GM21717 (cell line): ENCODE measurements at regions not wholly inside any gene's neighbourhood (a gene's known extent, or its start where the extent isn't known, plus 50 kb on each side); places are given as distances from the start of the nearest gene placed in this dataset.
A peak's percentile ranks its signal among the peaks of the same experiment; 100 is the strongest.

Experiments
- ATAC-seq: cut with Tn5 transposase; IDR thresholded peaks from one replicate; pipeline ENCODE4 v1.9.1; 2021; ENCODE audit warnings: mild to moderate bottlenecking, moderate library complexity; ENCODE audit not compliant: unreplicated experiment

DNA sequence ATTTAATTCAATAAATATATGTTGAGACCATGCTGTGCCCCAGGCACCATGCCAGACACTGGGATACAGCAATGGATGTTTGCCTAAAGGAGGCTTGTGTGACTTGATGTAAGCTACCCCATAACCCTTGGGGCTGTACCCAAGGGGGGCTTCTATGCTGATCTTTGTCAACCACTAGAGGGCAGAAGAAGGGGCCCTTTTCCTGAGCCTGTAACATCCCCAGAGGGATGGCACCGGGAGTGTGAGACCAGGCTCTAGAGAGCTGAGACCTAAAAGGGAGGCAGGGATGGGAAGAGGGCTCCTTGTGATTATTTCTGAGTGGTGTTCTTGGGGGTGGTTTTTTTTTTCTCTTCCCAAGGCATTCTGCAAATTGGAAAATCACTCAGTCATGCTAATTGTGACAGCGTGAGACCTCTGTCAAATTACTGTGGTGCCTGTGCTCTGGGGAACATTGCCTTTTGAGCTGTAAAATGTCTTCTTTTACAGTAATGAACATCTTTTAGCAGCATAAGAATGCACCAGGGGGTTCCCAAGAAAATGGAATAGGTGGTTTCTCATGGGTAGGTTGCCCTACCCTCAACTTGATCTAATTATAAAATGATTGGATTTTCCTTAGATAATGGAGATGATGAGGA lies 138.7 kb upstream of the SLC24A3 start:
- ATAC-seq: no peak

DNA sequence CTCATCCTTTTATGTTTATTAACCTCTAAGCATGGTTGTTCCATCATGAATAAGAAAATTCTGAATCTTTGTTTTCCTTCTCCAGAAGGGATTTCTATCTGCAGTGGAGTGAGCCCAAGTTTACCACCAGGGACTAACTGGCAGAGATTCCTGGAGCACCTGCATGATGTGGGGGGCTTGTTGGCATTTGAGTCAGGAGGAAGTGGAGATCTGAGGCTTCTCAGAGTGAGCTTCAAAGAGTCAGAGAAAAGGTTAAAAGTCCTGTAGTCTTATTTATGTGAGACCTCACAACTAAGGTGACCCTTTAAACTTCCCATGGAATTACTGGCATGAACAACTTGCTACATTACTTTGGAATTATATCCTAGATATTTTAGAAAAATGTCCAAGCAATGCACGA lies 138.1 kb upstream of the SLC24A3 start:
- no peak for ATAC-seq

DNA sequence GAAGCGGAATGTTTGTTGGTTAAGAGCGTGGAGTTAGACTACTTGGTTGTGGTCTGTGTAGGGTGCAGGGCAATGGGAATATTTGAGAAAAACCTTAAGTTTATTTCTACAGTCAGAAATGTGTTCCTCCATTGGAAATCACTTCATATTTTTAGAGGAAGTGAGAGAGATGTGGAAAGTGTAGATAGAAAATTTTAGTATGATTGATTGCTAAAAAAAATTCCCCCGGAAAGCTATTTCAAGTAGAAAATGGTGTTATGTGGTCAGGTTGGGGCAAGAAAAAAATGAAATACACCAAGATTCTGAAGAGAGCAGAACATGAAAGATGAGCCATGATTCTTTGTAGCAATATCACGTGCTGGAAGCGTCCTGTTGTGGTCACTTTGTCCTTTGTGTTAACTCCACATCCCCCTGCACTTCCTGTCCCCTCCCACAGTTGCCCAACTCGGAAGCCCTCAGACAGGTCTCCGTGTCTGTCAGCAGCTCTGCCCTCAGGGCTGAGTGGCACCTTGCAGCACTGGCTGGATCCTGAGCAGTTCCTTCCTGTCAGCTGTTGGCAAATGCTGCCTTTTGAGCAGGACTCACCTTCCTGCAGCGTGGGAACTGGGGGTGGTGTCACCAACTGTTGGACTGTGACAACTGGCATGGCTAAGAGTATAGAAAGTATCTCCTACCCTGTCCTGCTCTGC lies 137.5 kb upstream of the SLC24A3 start:
- peak; percentile 46 for ATAC-seq

DNA sequence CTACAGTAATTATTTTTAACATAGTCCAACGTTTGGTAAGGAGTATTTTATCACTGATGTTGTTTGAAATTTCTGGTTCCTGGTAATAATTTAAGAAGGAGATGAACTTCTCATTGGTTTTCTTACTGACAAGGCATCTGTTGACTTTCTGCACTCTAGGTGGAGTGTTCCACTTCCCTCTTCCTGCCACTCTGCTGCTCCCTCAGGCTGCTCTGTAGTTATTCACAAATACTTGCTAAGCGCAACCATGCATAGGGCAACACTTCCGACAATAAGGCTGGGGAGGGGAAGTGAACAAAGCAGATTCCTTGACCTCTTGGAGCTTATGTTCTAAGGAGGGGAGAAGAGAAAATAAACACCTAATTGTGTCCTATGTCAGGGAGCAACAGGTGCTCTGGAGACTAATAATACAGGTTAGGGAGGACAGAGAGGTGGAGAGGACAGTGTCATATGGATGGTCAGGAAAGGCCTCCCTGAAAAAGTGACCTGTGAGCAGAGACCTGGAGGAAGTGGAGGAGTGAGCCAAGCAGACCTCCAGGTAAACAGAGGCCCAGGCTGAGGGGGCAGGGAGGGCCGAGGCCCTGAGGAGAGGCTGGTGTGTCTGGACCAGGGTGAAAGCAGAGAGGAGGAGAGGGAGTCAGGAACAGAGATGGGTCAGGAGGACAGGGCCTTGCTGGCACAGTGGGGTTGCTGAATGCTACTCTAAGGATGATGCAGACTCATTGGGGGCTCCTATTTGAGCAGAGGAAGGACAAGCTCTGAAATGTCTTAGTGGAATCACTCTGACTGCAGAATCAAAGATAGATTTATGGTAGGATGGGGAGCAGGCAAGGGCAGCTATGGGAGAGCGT lies 134.8 kb upstream of the SLC24A3 start:
- no peak for ATAC-seq

DNA sequence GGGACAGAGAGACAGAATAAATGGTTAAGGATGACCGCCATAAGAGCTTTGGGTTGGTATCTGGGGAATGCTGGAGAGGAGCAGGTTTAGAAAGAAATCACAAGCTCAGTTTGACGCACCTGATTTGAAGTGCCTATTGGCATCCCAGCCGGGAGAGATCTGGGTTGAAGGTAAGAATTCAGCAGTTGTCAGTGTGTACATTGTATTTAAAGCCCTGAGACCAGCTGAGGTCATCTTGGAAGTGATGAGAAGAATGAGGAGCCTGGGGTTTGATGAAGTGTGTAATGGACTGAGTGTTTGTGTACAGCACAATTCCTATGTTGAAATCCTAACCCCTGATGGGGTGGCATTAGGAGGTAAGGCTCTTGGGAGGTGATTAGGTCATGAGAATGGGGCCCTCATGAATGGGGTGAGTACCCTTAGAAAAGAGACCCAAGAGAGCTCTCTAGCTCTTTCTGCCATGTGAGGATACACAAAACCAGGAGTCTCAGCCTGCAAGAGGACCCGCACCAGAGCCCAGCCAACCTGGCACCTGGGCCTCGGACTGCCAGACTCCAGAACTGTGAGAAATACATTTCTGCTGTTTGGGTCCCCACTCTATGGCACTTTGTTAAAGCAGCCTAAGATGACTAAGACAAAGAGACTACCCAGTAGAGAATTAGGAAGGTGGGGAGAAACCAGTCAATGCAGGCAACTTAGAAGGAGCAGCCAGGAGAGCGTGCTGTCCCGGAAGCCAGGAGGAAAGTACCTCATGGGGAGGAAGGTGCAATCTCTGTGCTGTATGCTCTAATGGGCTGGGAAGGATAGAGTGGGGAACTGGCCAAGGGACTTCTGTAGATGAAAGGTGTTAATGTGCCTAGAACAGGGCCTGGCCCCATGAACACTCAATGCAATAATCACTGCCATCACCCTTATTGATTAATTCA lies 133.7 kb upstream of the SLC24A3 start:
- ATAC-seq: no peak

DNA sequence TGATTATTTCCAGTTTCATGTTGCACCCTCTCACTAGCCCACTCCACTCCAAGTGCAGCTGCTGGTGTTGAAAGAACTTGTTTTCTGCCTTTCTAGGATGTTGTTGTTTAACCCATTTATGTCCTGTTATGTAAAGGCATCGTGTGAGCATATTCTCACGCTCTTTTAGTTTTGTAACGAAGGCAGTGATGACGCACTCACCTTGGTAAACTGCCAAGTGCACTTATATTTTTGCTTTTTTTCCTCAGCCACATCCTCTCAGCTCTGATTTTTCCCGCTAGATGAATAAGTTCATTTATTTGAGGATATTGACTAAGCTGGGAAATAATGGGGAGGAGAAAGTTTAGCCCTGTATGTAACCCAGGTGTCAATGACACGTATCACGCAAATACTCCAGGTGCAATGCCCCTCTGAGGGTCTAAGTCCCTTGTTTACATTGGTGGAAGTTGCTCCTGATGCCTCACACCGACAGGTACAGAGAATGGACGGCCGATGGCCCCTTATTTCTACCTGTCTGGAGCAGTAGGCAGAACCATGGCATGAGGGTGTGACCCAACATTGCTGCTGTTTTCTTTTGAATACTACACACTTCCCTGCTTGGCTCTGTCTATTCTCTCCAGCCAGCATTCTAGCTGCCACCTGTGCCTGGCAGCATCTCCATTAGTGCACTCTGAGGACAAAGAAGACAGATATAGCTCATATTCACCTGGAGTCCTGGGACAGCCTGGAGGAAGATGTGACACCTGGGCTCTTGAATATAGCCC lies 132.7 kb upstream of the SLC24A3 start:
- no peak for ATAC-seq

DNA sequence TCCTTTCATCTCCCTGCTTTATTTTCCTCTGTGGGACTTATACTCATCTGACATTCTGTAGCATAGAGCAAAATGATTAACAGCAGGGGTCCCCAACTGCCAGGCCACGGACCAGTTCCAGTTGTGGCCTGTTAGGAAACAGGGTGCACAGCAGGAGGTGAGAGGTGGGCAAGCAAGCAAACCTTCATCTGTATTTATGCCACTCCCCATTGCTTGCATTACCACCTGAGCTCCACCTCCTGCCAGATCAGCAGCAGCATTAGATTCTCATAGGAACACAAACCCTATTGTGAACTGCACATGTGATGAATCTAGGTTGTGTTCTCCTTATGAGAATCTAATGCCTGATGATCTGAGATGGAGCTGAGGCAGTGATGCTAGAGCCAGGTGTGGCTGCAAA lies 130.5 kb upstream of the SLC24A3 start:
- no peak for ATAC-seq

DNA sequence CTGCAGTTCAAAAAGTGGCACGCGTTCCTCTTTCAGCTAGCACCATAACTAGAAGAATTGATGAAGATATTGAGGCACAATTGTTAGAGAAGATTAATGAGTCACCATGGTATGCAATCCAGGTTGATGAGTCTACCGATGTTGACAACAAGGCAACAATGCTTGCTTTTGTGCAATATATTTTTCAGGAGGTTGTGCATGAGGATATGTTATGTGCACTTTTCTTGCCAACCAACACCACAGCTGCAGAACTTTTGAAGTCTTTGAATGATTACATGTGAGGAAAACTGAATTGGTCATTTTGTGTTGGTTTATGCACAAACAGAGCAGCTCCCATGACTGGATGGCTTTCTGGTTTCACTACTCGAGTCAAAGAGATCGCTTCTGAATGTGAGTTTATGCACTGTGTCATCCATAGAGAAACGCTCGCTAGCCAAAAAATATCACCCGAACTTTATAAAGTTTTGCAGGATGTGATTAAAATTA lies 129.3 kb upstream of the SLC24A3 start:
- ATAC-seq: no peak

DNA sequence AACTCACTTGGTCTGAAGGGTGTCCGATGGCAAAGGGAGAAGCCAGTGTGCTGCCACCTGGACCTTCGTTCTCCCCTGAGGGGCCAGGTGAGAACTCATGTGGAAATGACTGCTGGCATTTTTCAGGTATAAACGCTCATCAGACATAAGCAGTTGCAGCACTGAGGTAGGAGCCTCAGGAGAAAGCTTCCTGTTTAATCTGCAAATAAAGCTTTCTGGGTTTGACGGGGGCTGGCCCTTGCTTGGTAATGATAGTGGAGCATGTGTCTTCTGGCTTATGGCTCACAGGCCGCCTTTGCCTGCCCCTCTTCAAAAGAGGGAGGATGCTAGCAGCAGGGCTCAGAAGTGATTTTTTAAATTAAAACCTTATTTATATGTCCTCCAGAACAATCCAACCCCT lies 122.1 kb upstream of the SLC24A3 start:
- ATAC-seq: no peak

DNA sequence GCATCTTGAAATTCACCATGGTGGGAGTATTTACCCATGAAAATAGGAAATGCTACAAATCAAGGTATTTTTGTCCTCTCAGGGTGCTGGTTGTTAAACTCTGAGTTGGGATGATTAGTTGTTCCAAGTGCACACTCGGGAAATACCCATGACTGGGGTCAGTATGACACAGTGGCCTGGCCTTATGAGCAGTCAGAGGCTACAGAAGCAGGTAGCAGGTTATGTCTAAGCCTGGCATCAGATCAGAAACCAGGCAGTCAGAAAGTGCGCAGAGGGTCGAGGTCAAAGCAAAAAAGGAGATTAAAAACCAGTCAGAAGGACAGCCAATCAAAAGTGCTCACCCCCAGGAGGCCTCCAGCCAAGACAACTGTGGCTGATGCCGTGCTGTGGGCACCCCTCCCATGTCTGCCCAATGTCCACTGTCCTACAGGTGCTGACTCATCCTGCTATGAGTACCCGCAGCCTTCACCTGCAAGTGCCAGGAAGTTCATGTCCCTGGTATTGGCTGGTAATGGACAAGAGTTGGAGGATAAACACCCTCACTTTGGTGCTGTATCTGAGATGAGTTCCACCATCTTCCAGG lies 117.4 kb upstream of the SLC24A3 start:
- ATAC-seq: no peak

DNA sequence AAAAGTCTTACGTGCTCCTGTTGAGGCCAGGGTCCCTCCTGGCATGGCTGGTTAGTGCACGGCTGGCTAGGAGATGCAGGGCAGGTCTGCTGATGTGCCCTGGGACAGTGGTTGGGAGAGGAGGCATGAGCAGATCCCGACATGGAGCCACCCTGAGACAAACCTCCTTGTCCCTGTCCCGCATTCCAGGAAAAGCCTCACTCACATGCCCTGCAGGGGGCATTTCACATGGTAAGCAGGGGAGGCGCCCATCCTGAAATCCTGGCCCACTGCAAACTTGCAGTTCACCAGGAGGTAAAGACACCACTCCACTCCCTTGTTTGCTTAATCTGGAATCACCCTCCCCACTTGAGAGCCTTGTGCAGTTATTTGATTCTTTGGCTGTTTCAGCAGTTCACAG lies 116.7 kb upstream of the SLC24A3 start:
- ATAC-seq: no peak

DNA sequence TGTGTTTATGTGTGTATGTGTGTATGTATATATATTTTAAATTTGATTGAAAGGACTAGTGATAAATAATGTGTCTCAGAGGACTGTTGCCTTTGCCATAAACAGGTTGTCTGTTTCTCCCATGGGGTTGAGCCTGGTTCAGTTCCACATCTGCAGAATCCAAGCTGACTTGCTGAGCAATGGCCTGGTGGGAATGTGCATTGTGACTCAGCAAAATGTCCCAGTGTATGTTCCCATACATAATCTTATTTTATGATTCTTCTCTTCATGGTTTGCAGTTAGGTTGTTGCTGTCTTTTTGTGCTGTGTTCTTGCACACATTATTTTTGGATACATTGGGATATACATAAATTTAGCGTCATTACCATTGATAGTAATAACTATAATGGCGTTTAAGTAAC lies 115.6 kb upstream of the SLC24A3 start:
- no peak for ATAC-seq

DNA sequence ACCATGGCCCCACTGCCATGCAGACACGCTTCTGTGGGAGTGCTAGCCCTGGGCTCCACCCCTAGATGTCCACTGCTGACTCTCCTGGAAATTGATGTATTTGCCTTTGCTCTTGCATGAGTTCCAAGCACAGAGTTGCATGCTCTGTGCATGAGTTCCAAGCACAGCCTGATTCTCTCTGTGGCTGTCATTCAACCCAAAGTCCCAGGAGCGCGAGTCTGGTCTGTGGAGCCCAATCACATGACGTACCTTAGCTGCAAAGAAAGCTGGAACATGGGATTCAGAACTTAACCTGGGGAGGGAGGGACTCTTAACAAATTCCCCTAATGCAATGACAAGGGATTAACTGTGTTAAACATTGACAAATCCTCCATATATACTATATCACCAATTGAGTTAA lies 114.3 kb upstream of the SLC24A3 start:
- ATAC-seq: no peak

DNA sequence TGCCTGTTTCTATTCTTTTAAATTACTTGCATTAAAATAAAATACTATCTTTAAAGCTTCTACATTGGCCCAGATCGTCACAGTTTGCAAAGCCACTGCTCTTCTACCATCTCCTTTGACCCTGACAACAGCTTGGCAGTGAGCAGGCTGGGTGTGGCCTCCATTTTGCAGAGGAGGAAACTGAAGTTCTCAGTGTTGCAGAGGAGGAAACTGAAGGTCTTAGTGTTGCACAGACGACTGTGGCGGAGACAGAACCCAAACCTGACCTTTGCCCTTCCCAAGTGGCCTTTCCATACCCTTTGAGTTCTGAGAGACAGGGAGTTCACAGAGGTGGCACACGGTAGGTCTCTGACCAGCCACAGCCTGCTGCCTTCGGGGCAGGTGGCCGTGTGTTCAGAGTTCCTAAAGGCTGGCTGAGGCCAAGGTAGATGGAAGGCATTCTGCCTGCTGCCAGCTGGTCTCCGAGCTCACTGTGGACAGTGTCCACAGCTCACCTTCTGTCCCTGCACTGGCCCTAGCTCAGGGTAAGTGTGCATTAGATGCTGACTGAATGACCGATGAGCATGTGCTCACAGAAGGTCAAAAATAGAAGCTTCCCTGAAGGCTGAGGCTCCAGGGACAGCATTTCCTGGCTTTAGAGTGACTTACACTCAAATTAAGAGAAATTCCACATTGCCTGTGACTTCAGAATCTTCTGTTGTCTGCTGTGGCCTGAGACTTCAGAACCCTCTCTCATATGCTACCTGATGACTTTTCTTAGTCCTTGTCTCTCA lies 113.5 kb upstream of the SLC24A3 start:
- no peak for ATAC-seq

DNA sequence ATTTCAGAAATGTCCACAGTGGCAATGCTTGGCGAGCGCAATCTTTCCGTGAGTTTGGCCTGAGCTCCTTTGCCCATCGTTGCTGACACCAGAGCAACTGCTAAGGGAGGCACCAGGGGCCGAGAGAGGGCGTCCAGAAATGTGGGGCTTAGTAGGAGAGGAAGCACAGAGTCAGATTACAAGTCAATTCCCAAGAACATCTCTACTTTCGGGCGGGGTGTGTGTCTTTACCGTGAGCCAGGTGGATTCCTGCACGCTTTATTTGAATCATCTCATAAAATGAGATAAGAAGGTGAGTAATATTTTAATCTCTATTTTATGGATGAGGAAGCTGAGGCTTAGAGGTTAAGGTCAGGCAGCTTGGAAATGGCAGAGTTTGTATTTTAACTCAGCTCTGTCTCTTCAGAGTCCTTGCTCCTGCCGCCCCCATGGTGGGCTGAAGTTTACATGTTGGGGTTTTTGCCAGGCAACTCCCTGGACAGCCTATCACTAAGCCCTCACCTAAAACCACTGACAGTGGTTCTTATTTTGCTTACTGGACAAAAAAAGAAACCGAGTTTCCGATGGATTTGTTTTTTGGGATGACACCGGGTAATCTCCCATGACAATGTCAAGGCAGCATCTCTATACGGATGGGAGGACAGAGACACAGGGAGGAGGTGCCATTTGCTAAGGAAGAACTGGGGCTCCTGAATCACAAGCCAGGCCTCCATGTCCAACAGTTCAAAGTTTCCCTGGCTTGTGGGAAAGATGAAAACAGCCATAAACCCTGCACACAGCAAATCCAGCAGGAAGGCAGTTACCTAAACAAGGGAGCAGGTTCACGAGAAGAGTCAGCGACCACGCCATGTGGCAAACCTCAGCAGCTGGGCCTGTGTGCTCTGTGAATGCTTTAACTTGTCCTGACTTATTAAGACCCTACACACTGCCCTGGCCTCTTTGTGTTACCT lies 112.6 kb upstream of the SLC24A3 start:
- ATAC-seq: no peak

DNA sequence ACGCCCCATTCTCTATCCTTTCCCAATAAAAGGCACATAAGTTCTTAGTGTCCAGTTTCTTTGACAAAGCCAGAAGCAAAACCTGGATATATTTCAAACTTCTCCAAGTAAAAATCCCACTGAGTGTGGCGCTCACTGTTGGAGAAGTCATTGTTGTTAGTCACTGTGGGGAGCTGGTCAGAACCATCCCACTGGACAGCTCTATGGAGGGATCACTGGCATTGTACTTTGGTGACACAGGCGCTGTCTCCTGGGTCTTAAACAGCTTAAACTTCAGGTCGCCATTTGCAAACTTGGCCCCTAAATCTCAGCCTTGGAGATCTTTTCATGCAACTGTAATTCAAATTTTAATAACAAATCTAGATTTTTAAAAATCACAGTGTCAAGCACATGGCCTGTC lies 111.5 kb upstream of the SLC24A3 start:
- no peak for ATAC-seq

DNA sequence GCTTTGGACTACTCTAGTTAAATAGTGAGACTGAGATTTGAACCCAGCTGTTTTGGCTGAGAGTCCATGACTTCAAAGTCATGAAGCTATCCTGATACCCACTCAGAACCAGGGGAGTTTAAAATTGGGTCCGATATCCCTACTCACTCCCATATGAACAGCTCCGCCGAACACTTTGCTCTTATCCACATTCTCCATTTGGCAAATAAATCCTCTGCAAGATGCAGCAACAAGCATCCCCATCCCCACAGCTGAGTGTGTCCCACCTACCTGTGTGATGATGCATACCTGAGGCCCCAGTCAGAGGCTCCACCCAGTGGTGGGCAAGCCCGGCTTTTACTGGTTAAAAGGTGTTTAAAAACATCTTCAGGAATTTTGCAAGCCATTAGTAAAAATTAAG lies 108.3 kb upstream of the SLC24A3 start:
- no peak for ATAC-seq

DNA sequence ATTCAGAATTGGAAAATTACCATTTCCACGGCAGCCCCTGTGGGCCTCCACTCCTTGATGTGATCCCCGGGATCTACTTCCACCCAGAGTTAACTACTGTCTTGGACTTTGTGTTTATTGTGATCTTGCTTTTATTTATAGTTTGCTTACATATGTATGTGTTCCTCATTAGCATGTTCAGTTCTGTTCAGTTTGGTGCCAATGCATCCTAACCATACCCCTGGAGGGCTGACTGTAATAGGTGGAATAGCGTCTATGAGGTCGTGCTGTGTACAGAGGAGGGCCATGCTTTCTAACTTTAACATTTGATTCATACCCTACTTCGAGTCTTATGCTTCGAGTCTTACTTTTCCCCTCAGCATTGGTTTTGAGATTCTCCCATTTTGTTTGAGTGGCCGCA lies 104.3 kb upstream of the SLC24A3 start:
- ATAC-seq: no peak
